GM19324 (cell line): ENCODE measurements at regions not wholly inside any gene's neighbourhood (a gene's known extent, or its start where the extent isn't known, plus 50 kb on each side); places are given as distances from the start of the nearest gene placed in this dataset.

Experiments used
- ATAC-seq: cut with Tn5 transposase; IDR thresholded peaks from one replicate; pipeline ENCODE4 v1.9.1; 2021; ENCODE audit warnings: mild to moderate bottlenecking, moderate library complexity; ENCODE audit not compliant: unreplicated experiment, low FRiP score

GRCh38 chr4:57544811-57545654 lies 434.8 kb upstream of the IGFBP7 start:
- no peak for ATAC-seq

- no peak for ATAC-seq
Measured at GRCh38 chr4:57504797-57505530, 394.8 kb upstream of the IGFBP7 start.

- ATAC-seq: no peak
Measured at GRCh38 chr4:57504139-57504538, 394.0 kb upstream of the IGFBP7 start.

GRCh38 chr4:57501720-57502119 lies 391.5 kb upstream of the IGFBP7 start:
- no peak for ATAC-seq

GRCh38 chr4:57499786-57500185 lies 389.6 kb upstream of the IGFBP7 start:
- ATAC-seq: no peak

GRCh38 chr4:57498251-57498650 lies 388.1 kb upstream of the IGFBP7 start:
- no peak for ATAC-seq

- ATAC-seq: no peak
Measured at GRCh38 chr4:57496697-57497471, 386.7 kb upstream of the IGFBP7 start.

GRCh38 chr4:57494821-57495220 lies 384.6 kb upstream of the IGFBP7 start:
- ATAC-seq: no peak

GRCh38 chr4:57492251-57492878 lies 382.2 kb upstream of the IGFBP7 start:
- no peak for ATAC-seq

GRCh38 chr4:57491388-57491787 lies 381.2 kb upstream of the IGFBP7 start:
- ATAC-seq: no peak

GRCh38 chr4:57490520-57491255 lies 380.5 kb upstream of the IGFBP7 start:
- no peak for ATAC-seq

- ATAC-seq: no peak
Measured at GRCh38 chr4:57488366-57489162, 378.4 kb upstream of the IGFBP7 start.

GRCh38 chr4:57475424-57475823 lies 365.2 kb upstream of the IGFBP7 start:
- ATAC-seq: no peak

- no peak for ATAC-seq
Measured at GRCh38 chr4:57465321-57466056, 355.3 kb upstream of the IGFBP7 start.

GRCh38 chr4:57462843-57463242 lies 352.7 kb upstream of the IGFBP7 start:
- no peak for ATAC-seq

- no peak for ATAC-seq
Measured at GRCh38 chr4:57460967-57461366, 350.8 kb upstream of the IGFBP7 start.

GRCh38 chr4:57448901-57449300 lies 338.7 kb upstream of the IGFBP7 start:
- no peak for ATAC-seq

- no peak for ATAC-seq
Measured at GRCh38 chr4:57448452-57448851, 338.3 kb upstream of the IGFBP7 start.
